ENCODE measurements at regions not wholly inside any gene's neighbourhood (a gene's known extent, or its start where the extent isn't known, plus 50 kb on each side); places are given as distances from the start of the nearest gene placed in this dataset.

GRCh38 chr5:96257904-96258303, 175.1 kb downstream of the PCSK1 start:
- TF ChIP-seq CTCF (IDR thresholded peaks at IDR 0.05; ENCODE audit: low read length) (no peak), EZH2 (IDR thresholded peaks at IDR 0.05; ENCODE audit: borderline replicate concordance, low read length) (no peak)
